Choroid plexus epithelial cell (primary cell): ENCODE measurements at regions not wholly inside any gene's neighbourhood (a gene's known extent, or its start where the extent isn't known, plus 50 kb on each side); places are given as distances from the start of the nearest gene placed in this dataset.

Experiments used
- DNase-seq: peaks from one replicate; pipeline ENCODE4 v3.0.0-alpha.2; 2010; ENCODE audit warnings: low read depth
- H3K4me3 ChIP-seq: 2 replicates; pipeline ENCODE4 v1.5.1; 2011; ENCODE audit warnings: low read depth, mild to moderate bottlenecking, control low read depth, low read length, moderate library complexity
- TF ChIP-seq, protein P1 (sequence below): conservative IDR thresholded peaks from 2 replicates; pipeline ENCODE4 v1.5.1; 2011; ENCODE audit warnings: low read depth, mild to moderate bottlenecking, control low read depth, inconsistent platforms, low read length, moderate library complexity

- H3K4me3 ChIP-seq, result no peak overlapping the region
- no peak for DNase-seq
- TF ChIP-seq, protein P1, sequence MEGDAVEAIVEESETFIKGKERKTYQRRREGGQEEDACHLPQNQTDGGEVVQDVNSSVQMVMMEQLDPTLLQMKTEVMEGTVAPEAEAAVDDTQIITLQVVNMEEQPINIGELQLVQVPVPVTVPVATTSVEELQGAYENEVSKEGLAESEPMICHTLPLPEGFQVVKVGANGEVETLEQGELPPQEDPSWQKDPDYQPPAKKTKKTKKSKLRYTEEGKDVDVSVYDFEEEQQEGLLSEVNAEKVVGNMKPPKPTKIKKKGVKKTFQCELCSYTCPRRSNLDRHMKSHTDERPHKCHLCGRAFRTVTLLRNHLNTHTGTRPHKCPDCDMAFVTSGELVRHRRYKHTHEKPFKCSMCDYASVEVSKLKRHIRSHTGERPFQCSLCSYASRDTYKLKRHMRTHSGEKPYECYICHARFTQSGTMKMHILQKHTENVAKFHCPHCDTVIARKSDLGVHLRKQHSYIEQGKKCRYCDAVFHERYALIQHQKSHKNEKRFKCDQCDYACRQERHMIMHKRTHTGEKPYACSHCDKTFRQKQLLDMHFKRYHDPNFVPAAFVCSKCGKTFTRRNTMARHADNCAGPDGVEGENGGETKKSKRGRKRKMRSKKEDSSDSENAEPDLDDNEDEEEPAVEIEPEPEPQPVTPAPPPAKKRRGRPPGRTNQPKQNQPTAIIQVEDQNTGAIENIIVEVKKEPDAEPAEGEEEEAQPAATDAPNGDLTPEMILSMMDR, result no peak
Observed at GRCh38 chr4:33133723-33134122, 2413.6 kb downstream of the PCDH7 start.

DNA sequence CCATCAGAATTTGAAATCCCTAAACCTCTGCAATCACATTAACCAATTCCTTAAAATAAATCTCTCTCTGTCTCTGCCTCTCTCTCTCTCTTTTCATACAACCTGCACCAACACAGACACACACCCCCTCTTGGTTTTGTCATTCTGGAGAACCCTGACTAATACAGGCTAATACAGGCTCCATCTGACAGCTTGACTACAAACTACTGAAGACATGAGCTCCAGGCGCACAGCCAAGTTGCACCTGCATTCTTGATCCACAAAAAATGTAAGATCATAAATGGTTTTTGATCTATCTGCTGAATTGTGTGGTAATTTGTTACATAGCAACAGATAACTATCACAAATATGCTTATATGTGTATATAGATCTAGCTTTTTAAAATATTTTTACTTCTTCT is 2414.2 kb downstream of the PCDH7 start:
- no peak overlapping the region for H3K4me3 ChIP-seq
- TF ChIP-seq, protein P1, result no peak
- DNase-seq, result no peak

- peak; percentile 5 for DNase-seq
- no peak overlapping the region for H3K4me3 ChIP-seq
- TF ChIP-seq, protein P1, result no peak
Observed at GRCh38 chr4:33149658-33150524, 2429.7 kb downstream of the PCDH7 start.

- DNase-seq, result no peak
- no peak overlapping the region for H3K4me3 ChIP-seq
- TF ChIP-seq, protein P1, result no peak
Observed at GRCh38 chr4:33150525-33150910, 2430.3 kb downstream of the PCDH7 start.

DNA sequence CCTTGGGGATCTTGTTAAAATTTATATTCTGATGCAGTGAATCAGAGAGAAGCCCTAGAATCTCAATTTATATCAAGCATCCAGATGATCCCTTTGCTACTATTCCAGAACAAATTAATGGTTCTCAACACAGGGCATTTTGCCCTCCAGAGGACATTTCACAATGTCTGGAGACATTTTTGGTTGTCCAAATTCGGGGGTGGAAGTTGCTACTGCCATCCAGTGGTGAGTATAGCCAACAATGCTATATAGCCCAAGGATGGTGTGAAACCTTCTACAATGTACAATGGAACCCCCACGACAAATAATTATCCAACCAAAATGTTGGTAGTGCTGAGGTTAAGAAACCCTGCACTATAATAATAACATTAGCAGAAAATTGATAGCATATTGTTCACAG is 2440.0 kb downstream of the PCDH7 start:
- H3K4me3 ChIP-seq, result no peak overlapping the region
- TF ChIP-seq, protein P1, result peak; percentile 63
- DNase-seq, result peak; percentile 47

DNA sequence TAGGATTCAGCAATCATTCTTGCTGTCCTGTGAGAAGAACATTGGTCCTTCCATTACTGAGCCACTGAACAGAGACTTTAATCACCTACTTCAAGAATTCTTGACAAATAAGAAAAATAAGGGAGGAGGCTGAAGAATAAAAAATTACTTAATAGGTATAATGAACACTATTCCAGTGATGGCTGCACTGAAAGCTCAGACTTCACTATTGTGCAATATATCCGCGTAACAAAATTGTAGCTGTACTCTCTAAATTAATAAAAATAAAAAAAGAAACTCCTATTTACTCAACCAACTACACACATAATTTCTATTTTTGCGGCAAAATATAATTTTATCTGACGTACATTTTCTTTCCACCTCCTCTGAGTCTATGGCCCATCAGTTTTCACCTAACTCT is 2441.0 kb downstream of the PCDH7 start:
- DNase-seq, result no peak
- H3K4me3 ChIP-seq, result no peak overlapping the region
- TF ChIP-seq, protein P1, result no peak

DNA sequence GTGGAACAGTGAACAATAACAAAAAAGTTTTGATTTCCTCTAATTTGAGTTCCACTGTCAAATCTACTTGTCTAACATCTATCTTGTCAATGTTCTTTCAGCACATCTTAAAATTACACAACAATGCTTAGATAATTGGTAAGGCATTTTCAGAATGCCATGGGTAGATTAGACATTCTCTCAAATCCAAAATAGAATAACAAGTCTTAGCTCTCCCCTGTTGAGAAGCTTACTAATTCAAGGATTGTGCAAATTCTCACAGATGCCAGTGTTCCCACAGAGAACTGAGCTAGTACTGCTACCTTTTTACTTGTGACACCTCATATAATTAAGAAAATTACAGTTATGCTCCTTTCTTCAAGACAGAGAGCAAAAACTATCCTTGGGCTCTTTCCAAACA is 2442.0 kb downstream of the PCDH7 start:
- peak; percentile 37 for DNase-seq
- H3K4me3 ChIP-seq, result no peak overlapping the region
- TF ChIP-seq, protein P1, result no peak
